HEK293 (cell line): ENCODE measurements at regions not wholly inside any gene's neighbourhood (a gene's known extent, or its start where the extent isn't known, plus 50 kb on each side); places are given as distances from the start of the nearest gene placed in this dataset.

ENCODE experiments used
- IKZF3 ChIP-seq: fragments of 450-650 bp; IDR thresholded peaks from 2 replicates; pipeline ENCODE4 v1.5.0; 2018; ENCODE audit warnings: missing biosample characterization, mild to moderate bottlenecking, missing genetic modification characterization, moderate library complexity
- KLF1 ChIP-seq: fragments of 450-650 bp; formaldehyde crosslinking; IDR thresholded peaks from 2 replicates; pipeline ENCODE4 v1.5.1; 2016; ENCODE audit warnings: missing biosample characterization, missing genetic modification characterization
- SCRT2 ChIP-seq: fragments of 450-650 bp; formaldehyde crosslinking; IDR thresholded peaks from 2 replicates; pipeline ENCODE4 v1.5.1; 2016; ENCODE audit warnings: missing biosample characterization, missing genetic modification characterization
- ZNF114 ChIP-seq: fragments of 450-650 bp; formaldehyde crosslinking; IDR thresholded peaks from 2 replicates; pipeline ENCODE4 v1.5.0; 2017; ENCODE audit warnings: missing biosample characterization, missing genetic modification characterization
- ZNF2 ChIP-seq: fragments of 450-650 bp; formaldehyde crosslinking; IDR thresholded peaks from 2 replicates; pipeline ENCODE4 v1.5.1; 2016; ENCODE audit warnings: missing biosample characterization, missing genetic modification characterization
- ZNF366 ChIP-seq: fragments of 450-650 bp; formaldehyde crosslinking; conservative IDR thresholded peaks from 2 replicates; pipeline ENCODE4 v1.5.1; 2016; ENCODE audit warnings: missing biosample characterization, missing genetic modification characterization
- ZNF660 ChIP-seq: fragments of 450-650 bp; IDR thresholded peaks from 2 replicates; pipeline ENCODE4 v1.5.1; 2018; ENCODE audit warnings: missing biosample characterization, mild to moderate bottlenecking, missing genetic modification characterization
- ZNF768 ChIP-seq: fragments of 450-650 bp; formaldehyde crosslinking; IDR thresholded peaks from 2 replicates; pipeline ENCODE4 v1.5.1; 2018; ENCODE audit warnings: missing biosample characterization, mild to moderate bottlenecking, missing genetic modification characterization
- ZNF777 ChIP-seq: fragments of 450-650 bp; formaldehyde crosslinking; IDR thresholded peaks from 2 replicates; pipeline ENCODE4 v1.5.1; 2017; ENCODE audit warnings: missing biosample characterization, missing genetic modification characterization, borderline replicate concordance
- ZNF830 ChIP-seq: fragments of 450-650 bp; IDR thresholded peaks from 2 replicates; pipeline ENCODE4 v1.5.0; 2018; ENCODE audit warnings: missing biosample characterization, missing genetic modification characterization, low read depth, mild to moderate bottlenecking, moderate library complexity
- TF ChIP-seq, protein P1 (sequence below): fragments of 450-650 bp; formaldehyde crosslinking; IDR thresholded peaks from 2 replicates; pipeline ENCODE4 v1.5.1; 2016; ENCODE audit warnings: missing biosample characterization, missing genetic modification characterization
- TF ChIP-seq, protein P2 (sequence below): fragments of 450-650 bp; formaldehyde crosslinking; IDR thresholded peaks from 2 replicates; pipeline ENCODE4 v1.5.1; 2016; ENCODE audit warnings: missing biosample characterization, missing genetic modification characterization, borderline replicate concordance

DNA sequence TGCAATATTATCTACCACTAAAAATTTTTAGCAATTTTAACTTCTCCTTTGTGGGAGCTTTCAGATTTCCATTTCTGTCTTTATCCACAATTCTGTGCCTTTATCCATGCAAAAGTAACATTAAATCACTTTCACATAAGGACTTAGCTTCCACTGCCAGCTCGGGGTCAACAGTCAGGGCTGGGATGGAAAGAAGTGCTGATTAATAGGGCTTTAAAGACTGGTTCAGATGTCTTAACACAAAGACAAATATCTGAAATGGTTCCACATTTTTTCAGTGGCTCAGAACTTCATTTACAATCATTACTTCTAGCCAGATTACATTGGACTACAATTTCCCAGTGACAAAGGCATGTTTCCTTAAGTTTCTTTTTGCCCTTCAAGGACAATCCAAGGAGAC, 191.8 kb upstream of the CPHXL start:
- TF ChIP-seq ZNF366 (tag by site-specific recombination): no peak
- no peak for TF ChIP-seq ZNF768 (tag by site-specific recombination)
- TF ChIP-seq ZNF830 (tag by site-specific recombination): no peak
- no peak for TF ChIP-seq ZNF777 (tag by site-specific recombination)
- TF ChIP-seq ZNF2 (tag by site-specific recombination): no peak
- no peak for TF ChIP-seq IKZF3 (tag by site-specific recombination)
- TF ChIP-seq SCRT2 (tag by site-specific recombination): no peak
- TF ChIP-seq, protein P1, sequence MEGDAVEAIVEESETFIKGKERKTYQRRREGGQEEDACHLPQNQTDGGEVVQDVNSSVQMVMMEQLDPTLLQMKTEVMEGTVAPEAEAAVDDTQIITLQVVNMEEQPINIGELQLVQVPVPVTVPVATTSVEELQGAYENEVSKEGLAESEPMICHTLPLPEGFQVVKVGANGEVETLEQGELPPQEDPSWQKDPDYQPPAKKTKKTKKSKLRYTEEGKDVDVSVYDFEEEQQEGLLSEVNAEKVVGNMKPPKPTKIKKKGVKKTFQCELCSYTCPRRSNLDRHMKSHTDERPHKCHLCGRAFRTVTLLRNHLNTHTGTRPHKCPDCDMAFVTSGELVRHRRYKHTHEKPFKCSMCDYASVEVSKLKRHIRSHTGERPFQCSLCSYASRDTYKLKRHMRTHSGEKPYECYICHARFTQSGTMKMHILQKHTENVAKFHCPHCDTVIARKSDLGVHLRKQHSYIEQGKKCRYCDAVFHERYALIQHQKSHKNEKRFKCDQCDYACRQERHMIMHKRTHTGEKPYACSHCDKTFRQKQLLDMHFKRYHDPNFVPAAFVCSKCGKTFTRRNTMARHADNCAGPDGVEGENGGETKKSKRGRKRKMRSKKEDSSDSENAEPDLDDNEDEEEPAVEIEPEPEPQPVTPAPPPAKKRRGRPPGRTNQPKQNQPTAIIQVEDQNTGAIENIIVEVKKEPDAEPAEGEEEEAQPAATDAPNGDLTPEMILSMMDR: no peak
- TF ChIP-seq ZNF660: no peak
- TF ChIP-seq KLF1: no peak
- TF ChIP-seq ZNF114 (tag by site-specific recombination): no peak
- TF ChIP-seq, protein P2, sequence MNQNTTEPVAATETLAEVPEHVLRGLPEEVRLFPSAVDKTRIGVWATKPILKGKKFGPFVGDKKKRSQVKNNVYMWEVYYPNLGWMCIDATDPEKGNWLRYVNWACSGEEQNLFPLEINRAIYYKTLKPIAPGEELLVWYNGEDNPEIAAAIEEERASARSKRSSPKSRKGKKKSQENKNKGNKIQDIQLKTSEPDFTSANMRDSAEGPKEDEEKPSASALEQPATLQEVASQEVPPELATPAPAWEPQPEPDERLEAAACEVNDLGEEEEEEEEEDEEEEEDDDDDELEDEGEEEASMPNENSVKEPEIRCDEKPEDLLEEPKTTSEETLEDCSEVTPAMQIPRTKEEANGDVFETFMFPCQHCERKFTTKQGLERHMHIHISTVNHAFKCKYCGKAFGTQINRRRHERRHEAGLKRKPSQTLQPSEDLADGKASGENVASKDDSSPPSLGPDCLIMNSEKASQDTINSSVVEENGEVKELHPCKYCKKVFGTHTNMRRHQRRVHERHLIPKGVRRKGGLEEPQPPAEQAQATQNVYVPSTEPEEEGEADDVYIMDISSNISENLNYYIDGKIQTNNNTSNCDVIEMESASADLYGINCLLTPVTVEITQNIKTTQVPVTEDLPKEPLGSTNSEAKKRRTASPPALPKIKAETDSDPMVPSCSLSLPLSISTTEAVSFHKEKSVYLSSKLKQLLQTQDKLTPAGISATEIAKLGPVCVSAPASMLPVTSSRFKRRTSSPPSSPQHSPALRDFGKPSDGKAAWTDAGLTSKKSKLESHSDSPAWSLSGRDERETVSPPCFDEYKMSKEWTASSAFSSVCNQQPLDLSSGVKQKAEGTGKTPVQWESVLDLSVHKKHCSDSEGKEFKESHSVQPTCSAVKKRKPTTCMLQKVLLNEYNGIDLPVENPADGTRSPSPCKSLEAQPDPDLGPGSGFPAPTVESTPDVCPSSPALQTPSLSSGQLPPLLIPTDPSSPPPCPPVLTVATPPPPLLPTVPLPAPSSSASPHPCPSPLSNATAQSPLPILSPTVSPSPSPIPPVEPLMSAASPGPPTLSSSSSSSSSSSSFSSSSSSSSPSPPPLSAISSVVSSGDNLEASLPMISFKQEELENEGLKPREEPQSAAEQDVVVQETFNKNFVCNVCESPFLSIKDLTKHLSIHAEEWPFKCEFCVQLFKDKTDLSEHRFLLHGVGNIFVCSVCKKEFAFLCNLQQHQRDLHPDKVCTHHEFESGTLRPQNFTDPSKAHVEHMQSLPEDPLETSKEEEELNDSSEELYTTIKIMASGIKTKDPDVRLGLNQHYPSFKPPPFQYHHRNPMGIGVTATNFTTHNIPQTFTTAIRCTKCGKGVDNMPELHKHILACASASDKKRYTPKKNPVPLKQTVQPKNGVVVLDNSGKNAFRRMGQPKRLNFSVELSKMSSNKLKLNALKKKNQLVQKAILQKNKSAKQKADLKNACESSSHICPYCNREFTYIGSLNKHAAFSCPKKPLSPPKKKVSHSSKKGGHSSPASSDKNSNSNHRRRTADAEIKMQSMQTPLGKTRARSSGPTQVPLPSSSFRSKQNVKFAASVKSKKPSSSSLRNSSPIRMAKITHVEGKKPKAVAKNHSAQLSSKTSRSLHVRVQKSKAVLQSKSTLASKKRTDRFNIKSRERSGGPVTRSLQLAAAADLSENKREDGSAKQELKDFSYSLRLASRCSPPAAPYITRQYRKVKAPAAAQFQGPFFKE: no peak
